DMS 273 (cell line): ENCODE measurements at regions not wholly inside any gene's neighbourhood (a gene's known extent, or its start where the extent isn't known, plus 50 kb on each side); places are given as distances from the start of the nearest gene placed in this dataset.

Experiments used
- DNase-seq: peaks from one replicate; lab custom pipeline; 2025; ENCODE audit not compliant: unreplicated experiment; lab: John Stamatoyannopoulos, UW

DNA sequence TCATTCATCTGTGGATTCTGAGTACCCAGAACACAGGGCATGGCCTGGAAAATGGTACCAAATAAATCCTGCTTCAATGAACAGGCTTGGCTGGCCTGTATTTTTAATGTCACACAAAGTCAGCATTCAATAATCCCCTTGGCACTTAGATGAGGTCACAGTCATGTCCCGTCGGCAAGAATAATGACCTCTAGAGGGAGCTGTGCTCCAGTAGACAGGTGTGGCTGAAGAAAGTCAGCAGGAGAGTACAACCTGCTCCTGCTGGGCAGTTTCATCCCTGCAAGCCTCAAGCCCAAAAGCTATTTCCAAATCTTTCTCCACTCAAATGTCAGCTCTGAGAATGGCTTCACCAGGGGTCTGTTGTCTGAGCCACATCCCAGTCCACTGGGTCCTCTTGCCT, 404.0 kb upstream of the F9 start:
- peak; percentile 71 for DNase-seq

DNA sequence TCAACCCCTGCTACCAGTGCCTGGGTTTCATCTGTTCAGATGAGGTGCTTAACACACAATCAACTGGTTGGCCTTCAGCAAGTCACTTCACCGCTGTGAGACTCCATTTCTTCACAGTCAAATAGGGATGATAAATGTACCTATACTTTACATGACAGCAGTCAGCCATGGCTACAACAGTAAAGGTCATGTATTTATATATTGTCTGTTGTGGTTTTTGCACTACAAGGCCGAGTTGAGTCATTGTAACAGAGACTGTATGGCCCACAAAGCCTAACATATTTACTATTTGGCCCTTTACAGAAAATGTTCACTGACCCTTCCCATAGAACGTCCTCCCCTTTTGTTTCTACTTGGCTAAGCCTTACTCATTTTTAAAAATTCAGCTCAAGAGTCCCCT, 404.6 kb upstream of the F9 start:
- DNase-seq = no peak

DNA sequence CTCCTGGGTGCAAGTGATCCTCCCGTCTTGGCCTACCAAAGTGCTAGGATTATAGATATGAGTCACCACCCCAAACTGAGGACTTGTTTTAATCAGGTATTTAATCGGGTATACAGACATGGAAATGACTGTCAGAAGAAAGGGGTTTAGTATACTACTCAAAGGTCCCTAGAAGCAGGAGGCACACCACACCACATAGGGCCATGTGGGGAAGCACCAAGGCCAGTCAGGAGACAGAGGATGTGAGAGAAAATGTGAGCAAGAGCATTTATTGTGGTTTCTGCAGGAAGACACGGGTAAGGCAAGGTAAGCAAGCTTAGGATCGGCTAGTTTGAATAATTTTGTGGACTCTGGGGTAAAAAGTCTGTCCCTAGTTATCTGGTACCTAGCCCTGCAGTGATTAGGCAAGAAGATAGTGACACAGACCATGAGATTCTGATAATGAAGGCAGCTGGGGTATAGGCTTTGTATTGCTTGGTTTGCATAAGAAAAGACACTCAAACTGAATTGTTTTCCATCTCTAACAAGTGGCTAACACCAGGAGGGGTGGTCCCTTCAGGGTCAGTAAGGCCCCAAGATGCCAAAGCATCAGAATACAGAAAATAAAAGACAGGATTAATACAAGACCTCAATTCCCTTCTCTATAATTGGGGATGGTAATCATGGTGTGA, 408.8 kb upstream of the F9 start:
- DNase-seq = no peak

DNA sequence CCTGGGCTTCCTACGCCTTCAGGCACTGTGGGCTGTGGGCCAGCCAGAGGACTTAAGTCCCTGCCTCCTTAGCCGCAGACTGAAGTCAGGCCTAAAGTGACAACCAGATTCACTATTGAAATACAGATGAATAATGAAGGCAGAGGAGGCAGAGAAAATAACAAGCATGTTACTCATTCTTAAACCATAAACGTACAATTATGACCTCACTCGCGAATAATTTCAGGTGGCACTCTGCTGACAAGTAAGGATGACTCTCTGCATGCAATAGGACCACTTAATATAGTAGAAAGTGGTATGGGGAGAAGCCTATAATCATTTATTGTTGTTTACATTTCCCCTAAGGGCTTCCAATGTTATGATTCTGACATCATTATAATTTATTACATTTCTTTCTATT, 409.2 kb upstream of the FGF13 start:
- DNase-seq = no peak

DNA sequence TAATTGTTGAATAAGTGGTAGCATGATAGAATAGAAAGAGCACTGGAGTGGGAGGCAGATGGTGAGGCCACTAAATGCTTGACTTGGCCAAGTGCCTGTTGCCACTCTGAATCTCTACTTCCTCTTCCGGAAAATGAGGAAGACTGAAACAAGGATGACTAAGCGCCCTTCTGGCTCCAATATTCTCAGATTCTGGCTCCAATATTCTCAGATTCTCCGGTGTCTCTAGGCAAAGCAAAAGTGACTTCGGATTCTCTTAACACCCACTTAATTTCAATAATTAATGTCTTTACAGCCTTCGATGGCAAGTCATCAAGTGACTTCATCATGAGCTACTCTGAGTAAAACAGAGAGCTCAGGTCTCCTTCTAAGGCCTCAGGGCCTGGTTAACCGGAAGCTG, 402.2 kb upstream of the FGF13 start:
- DNase-seq = peak; percentile 39

DNA sequence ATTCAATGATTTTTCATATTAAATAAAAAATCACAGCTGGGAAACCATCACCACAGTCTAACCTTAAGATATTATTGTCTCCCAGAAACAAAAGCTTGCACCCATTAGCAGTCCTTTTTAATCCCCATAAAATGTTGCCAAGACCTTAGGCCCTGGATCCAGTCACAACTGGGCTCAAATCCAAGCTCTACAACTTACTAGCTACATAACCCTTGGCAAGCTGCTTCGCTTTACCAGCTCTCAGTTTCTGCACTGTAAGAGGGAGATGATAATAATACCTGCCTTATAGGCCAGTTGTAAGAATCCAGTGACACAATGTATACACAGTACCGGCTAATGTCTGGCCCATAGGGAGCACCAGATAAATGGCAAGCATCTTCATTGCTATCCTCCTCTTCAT, 400.9 kb upstream of the FGF13 start:
- peak; percentile 25 for DNase-seq

DNA sequence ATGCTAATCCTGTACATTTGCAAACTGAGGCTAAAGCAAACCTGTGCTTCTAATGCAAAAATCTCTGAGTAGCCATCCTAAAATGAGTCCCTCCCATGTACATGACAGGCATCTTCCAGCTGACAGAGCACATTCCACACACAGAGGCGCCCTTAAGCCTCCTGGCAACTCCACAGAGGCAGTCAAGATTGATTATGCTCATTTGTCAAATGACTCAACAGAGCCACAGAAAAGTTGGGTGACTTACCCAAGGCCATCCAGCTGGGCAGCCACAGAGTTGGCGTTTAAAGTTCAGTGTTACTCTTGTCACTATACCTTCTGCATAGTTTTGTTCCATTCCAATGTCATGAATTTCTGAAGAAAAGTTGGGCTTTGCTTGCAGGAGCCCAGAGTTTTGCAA, 394.6 kb upstream of the FGF13 start:
- no peak for DNase-seq

- DNase-seq = no peak
Observed at GRCh38 chrX:139094671-139095592, 383.4 kb upstream of the FGF13 start.

- no peak for DNase-seq
Observed at GRCh38 chrX:139093201-139093600, 381.7 kb upstream of the FGF13 start.

DNA sequence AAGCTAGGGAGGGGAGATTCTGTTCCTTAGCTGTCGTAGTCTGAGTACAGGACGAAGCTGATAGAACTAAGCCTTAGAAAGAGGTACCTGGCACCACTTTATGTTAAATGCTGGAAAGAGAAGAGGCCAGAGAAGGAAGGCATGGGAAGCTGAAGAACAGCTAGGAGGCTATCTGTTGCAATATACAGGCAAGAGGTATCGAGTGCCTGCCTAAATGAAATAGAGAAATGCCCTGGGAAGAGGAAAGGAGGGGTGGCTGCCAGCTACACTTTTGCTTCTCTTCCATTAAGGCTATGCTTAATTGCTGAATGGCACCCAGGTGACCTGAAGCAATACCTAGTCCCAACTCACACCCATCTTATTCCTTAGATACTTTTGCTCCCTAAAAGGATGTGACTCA, 380.4 kb upstream of the FGF13 start:
- DNase-seq = no peak

DNA sequence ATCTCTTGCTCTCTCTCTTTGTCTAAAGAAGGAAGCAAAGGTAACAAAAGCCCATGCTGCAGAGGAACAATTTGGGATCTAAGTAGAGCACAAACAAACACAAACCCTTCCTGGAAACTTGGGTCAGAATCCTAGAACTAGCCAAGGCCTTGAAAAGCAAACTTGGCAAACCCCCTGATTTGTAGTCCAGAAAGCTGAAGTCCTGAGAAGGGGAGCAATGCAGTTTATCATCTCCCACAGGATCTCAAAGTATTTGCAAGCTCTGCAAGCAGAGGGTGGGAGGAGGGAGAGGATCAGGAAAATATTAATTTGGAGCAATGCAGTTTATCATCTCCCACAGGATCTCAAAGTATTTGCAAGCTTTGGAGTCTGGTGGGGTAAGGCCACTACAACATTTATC, 379.5 kb upstream of the FGF13 start:
- no peak for DNase-seq

DNA sequence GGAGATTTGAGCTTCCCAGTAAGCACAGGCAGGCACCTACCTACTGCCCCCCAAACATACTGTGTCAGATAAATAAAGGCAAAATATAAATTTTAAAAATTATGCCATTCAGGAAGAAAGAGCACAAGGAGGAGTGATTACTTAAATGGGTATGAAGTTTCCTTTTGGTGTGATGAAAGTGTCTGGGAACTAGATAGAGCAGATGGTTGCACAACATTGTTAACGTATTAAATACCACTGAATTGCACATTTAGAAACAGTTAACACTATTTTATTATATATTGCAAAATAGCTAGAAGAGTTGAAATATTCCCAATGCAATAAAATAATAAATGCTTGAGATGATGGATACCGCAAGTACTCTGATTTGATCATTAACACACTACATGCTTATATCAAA, 374.7 kb upstream of the FGF13 start:
- DNase-seq = no peak

DNA sequence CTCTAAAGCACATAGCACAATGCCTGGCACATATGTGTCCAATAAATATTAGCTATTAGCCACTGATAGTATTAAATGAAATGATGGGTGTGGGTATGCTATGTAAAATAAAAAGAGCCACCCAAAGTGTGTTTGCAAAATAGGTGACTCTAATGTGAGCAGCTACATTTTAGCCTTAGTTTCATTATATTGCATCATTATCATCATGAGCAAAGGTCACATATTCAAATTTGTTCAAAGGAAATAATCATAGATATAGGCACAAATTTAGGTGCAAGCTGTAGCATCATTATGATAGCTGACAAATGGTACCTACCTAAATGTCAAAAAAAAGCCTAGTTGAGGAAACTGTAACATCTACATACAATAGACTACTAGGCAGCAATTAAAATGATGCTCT, 373.9 kb upstream of the FGF13 start:
- no peak for DNase-seq

DNA sequence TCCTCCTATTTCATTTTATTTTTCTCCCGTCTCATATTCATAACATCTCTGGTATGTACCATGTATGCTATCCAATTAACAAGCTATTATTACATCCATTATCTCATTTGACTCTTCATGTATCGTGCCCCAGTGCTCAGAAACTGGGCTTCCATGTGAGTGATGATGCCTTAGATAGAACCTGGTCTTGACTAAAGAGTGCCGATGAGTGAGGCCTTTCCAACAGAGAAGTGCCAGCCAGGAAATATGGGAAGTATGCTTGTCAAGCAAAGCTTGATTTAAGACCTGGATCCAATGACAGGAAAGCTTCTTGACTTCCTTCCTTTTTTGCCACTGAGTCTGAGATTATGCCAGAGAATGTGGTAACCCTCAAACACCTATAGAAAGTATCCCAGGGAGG, 371.7 kb upstream of the FGF13 start:
- no peak for DNase-seq

- DNase-seq = no peak
Observed at GRCh38 chrX:139081965-139082364, 370.4 kb upstream of the FGF13 start.

- DNase-seq = no peak
Observed at GRCh38 chrX:139079789-139080188, 368.3 kb upstream of the FGF13 start.

DNA sequence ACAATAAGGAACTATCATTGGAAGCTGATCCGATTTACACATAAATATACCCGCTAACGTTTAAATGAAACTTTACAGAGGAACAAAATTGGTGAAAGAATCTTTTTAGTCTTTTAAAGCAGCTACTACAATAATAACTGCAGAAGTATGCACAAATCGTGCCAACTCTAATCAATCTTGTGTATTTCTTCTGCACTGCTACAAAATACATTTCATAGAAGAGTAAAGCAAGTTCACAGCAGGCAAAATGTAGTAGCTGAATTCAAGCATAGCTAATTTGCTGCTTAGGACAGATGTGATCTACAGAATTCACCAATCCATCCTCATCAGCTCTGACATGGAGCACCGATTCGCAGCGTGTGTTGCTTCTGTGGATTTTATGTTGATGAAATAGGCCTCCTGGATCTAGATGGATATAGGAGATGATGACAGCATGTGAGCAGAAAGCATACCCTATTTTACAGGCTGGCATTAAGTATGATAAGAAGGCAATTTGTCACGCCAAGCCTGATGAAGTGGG, 367.3 kb upstream of the FGF13 start:
- no peak for DNase-seq

GRCh38 chrX:139078342-139078741, 366.8 kb upstream of the FGF13 start:
- DNase-seq = no peak

- DNase-seq = no peak
Observed at GRCh38 chrX:139077281-139078250, 366.0 kb upstream of the FGF13 start.

- DNase-seq = no peak
Observed at GRCh38 chrX:139063364-139063763, 351.8 kb upstream of the FGF13 start.

GRCh38 chrX:139058831-139059495, 347.4 kb upstream of the FGF13 start:
- DNase-seq = no peak
